GM19025 (cell line): ENCODE measurements at regions not wholly inside any gene's neighbourhood (a gene's known extent, or its start where the extent isn't known, plus 50 kb on each side); places are given as distances from the start of the nearest gene placed in this dataset.

Experiments used
- ATAC-seq: cut with Tn5 transposase; IDR thresholded peaks from one replicate; pipeline ENCODE4 v1.9.1; 2021; ENCODE audit warnings: mild to moderate bottlenecking, low read depth, moderate library complexity; ENCODE audit not compliant: unreplicated experiment

DNA sequence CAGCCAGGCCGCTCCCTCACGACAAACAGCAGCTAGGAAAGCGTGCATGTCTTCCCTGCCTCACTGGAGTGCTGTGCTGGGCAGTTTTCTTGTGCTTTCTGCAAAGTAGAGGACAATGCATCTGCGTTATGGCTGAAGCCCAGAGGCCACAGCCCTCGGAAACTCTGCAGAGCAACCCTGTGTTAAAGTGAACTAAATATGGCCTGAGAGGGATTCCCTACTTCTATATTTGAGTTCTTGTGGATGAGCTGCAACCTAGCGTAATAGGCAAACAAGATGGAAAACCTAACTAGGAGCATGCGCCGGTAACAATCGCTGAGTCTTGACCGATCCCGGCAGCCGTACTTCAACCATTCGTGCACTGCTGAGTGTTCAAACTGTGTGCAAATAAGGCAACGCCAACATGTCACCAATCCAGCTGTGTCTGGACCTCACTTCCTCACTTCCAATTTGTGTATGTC lies 471.9 kb upstream of the HS6ST1 start:
- ATAC-seq: no peak

DNA sequence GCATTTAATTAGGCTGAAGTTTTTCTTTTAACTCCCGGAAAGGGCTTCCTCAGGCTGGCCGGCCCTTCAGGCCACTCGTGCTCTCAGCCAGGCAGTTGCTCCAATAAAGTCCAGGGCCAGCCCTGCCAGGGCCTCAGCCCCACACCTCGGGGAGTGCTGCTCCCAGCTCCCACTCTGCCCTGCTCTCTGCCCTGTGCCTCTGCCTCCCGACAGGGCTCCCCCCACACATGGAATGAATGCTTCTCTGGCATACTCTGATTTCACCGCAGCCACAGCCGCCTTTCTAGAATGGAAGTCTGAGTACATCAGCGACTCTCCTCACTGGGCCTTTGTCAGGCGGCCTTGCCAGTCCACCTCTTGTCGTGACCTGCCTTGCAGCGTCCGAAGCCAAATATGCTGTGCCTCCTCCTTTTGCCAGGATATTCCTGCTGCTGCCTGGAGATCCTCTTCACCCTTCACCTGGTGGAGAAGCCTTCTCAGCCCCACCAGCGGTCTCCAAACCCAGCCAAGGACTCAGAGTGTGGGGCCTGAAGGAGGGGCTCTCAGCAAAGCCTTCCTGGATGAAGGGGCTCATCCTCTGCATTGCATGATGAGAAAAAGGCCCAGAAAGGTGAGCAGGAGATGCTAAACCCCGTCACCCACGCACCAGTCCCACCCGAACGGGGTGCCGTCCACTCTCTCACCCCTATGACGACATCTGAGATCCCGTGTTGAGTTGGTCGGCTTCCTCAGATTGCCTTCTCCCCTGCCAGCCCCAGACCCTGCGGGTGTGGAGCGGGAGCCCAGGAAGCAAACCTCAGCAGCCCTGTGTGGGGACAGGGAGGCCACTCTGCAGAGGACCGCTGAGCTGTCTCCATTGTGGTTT lies 472.7 kb upstream of the HS6ST1 start:
- ATAC-seq: no peak

DNA sequence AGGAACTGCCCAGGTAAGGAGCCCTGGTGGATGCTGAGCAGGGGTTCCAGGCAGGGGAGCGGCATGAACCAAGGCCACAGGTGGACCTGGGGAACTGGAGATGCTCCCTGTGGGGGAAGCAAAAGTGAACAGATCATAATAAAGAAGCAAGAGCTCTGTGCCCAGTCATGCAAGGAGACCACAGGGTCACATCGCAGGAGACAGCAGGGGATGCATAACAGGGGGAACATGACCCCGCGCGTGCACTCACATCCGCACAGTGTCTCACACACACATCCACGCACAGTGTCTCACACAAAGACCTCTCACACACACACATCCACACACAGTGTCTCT lies 473.3 kb upstream of the HS6ST1 start:
- ATAC-seq: no peak

DNA sequence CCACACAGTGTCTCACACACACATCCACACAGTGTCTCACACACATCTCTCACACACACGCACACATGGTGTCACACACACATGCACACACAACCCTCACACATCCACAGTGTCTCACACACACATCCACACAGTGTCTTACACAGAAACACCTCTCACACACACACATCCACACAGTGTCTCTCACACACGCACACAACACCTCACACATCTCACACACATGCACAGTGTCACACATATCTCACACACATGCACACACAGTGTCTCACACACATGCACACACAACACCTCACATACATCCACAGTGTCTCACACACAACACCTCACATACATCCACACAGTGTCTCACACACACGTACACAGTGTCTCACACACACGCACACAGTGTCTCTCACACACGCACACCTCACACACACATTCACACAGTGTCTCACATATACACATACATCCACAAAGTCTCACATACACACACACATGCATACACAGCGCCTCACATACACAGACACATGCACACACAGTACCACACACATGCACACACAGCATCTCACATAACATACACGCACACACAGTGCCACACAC lies 473.9 kb upstream of the HS6ST1 start:
- no peak for ATAC-seq

DNA sequence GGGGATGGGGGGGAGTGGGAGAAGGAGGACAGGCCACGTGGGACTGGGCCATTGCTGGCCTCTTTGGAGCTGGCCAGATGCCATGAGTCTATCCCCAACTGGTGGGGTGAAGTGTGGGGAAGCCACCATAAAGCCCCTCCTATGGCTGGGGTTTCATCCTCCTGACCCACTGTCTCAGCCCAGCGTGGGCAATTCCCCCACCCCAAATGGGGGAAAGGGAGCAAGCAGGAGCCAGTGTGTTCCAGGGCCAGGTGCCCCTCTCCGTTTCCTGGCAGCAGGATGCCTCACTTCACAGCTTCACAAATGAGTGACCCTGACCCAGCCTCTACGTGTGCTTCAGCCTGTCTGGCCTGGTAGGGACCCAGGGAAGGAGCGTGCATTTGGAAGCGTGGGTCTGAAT lies 474.7 kb upstream of the HS6ST1 start:
- no peak for ATAC-seq

DNA sequence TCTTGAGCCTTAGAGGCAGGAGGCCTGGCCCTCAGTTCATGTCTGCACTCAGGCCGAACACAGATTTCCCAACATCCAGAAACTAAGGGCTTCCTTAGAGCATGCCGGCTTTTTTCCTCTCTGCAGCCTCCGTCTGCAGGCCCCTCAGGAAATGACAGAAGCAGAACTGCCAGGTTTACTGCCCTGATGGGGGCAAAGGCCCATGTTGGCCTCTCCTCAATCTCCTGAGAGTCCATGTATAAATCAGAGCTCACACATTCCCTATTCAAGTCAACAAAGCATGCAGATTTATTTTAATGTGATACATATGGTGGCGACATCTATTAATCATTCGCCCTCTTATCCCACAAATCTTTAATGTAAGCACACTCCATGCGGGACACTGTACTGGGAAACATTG lies 475.6 kb upstream of the HS6ST1 start:
- ATAC-seq: no peak

DNA sequence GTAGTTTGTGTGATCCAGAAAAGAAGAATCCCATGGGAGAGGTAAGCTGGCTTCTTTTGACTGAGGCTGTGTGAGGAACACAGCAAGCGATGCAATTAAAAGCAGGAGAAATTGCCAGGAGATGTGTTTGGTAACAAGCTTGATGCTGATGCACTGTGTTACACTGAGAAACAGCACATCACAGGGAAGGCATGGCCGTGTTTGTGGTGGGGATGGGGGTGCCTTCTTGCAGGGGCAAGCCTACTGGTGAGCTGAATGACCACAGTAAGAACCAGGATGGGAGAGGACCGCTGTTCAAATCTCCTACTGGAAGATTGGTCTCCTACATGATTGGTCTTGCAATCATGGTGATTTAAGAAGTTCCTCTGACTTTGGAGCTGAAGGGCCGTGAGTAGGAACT lies 477.7 kb upstream of the HS6ST1 start:
- ATAC-seq: no peak

DNA sequence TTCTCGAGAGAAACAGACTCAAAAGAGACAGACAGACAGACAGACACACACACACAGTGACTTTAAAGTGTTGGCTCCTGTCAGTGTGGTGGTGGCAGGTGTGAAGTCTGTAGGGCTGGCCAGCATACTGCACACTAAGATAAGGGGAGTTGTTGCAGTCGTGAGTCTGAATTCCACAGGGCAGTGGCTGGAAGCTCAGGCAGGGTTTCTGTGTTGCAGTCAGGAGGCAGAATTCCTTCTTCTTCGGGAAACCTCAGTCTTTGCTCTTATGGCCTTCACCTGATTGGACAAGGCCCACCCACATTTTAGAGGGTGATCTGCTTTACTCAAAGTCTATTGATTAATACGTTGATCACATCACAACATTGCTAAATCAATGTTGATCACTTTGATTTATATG lies 478.4 kb upstream of the HS6ST1 start:
- ATAC-seq: no peak

DNA sequence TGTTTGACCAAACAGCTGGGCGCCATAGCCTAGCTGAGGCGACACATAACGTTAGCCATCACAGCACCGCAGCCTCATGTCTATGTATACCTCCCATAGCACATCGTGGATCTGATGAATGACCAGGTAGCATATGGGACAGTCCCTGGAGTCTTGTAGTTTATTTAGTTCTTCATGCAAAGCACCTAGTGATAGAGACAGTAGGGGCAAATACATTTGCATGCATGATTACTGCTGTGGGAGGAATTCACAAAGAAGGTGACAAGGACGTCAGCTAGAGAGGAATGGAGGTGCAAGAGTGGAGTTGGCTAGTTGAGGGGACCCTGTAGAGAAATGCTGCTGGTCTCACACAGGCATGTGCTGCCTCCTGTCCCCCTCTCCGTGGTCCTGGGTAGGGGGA lies 478.9 kb upstream of the HS6ST1 start:
- peak; percentile 13 for ATAC-seq

DNA sequence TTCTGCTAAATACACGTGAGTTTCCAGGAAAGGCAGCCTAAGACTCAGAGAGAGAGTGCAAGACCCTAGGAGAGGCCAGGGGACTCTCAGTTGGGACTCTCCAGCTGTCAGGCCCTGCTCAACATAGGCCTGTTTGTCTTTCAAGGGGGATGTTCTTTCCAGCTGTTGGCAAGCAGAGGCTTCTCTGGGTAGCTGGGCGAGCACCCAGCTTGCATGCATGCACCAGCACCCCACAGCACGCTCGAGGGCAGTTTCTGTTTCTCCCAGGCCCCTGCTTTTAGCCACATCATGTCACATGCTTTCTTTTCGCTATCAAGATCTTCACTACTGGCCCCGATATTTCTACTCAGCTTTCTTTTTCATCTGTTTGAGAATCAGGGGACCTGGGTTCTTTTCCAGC lies 479.3 kb upstream of the HS6ST1 start:
- peak; percentile 89 for ATAC-seq

DNA sequence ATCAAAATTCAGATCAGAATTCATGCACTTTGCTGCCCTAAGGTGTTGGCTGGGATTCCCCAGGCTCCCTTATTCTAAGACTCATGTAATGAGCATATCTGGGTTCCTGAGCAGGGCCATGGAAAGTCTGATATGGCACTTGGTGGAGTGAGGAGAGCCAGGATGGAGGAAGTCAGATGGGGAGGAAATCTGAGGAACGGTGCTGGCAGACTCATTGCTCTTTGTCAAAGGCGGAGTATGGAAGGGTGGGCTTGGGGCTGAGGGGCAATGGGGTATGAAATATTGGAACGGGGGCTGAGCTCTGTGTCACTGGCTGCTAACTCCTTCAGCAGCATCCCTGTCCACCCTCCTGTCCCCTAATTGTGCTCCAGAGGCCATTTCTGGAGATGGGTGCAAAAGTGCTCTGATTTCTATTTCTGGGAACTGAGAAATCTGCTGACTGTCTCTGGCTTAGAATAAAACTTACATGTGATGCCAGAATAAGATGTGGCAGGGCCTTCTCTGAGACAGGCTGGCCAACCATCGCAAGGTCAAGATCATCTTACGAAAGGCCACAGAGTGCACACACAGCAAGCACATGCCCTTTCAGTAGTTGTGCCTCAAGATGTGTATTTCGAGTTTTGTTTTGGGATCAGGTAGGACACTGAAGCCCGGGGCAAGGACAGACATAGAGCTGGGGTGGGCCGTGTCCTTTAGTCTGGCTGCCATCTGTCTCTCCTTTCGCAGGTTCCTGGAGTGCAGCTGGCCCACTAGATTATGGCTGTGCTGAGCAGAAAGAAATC lies 480.0 kb upstream of the HS6ST1 start:
- no peak for ATAC-seq

DNA sequence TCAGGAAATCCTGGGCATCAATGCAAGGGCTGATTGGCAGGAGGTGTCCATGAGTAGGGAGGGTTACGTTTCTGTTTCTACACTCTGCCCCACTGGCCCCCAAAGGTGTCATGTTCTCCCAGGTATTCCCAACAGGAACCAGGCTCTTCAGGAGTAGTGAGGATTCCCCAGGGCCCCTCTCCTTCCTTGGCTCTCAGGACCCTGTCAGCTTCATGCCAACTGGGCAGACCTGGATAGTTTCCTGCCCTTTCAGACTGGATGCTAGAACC lies 480.6 kb upstream of the HS6ST1 start:
- no peak for ATAC-seq

DNA sequence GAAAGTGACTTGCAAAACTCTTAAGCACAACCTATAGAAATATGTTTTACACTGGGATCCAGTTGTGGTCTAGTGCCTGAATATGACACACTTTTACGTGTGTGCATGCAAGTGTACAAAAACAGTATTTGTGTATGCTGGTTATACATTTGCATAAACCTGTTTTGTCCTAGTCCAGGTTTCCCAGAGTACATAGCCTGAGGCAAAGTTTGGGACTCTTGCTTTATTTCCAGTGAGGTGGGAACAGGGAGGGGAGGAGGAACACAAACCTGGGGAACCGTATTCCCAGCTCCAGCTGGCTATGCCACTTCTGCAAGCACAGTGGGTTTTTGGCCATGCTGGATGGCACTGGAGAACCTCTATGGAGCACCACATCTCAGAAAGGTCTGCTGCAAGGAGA lies 481.1 kb upstream of the HS6ST1 start:
- ATAC-seq: no peak

DNA sequence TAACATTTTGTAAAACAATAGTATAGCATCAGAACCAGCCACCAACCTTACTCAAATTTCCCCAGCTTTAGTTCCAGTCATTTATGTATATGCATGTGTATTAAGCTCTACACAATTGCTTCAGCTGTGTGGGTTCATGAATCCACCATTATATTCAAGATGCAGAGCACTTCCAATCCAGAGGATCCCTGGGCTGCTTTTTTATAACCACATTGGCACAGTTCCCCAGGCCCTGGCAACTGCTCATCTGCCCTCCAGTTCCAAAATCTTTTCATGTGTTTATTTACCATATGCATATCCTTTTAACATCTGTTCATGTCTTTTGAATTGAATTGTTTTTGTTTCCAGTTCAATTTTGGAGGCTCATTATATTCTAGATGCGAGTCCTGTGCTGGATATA lies 482.9 kb upstream of the HS6ST1 start:
- no peak for ATAC-seq

DNA sequence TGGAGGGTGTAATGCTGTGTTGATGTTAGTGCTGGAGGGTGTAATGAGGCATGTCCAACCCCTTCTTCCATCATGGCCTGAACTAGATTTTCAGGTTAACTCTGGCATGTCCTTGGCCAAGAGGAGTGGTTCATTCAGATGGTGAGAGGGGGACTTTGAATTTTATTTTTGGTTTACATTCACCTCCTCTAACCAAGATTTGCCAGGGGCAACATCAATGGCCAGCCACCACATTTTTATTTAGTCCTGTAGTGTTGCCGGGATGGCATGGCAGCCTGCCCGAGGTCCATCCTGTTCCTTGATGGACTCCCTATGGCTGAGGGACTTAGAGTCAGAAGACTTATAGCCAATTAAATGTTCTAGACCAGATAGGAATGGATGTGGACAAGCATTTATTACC lies 484.6 kb upstream of the HS6ST1 start:
- ATAC-seq: no peak

DNA sequence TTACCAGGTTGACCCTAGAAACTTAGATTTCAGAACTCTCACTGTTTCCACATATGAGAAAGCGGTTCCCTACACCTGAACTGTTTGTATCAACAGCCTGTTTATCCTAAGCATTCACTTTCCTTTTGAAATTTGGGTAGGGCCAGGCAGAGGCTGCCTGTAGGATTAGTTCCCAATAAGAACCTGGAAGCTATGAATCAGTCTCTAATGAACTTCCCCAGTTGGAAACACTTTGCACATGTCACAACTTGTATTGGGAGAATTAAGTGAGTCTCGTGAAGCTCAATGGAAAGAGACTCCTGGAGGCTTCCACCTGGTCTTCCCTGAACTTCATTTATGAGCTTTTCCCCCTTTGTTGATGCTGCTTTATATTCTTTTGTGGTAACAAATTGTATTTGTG lies 486.6 kb upstream of the HS6ST1 start:
- no peak for ATAC-seq

DNA sequence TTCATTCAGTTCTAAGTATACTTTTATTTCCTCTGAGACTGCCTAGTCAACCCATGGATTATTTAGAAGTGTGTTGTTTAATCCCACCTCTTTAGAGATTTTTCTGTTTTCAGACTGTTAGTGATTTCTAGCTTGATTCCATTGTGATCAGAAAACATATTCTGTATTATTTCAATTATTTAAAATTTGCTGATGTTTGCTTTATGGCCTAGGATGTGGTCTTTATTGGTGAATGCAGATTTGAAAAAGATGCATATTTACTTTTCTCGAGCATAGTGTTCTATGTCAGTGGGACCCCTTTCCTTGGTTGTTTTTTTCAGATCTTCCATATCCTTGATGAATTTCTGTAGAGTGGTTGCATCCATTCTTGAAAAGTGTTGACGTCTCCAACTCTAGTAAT lies 487.2 kb upstream of the HS6ST1 start:
- ATAC-seq: no peak

DNA sequence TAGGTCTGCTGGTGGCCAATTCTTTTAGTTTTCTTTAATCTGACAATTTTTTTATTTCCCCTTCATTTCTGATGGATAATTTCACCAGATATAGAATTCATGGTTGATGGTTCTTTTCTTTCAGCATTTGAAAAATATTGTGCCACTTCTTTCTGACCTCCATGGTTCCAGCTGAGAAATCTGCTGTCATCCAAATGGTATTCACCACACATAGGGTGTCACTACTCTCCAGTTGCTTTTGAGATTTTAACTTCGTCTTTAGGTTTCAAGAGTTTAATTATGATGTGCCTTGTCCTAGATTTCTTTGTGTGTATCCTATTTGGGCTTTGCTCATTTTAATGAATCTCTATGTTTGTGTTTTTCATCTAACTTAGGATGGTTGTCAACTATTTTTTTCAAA lies 488.6 kb upstream of the HS6ST1 start:
- no peak for ATAC-seq

DNA sequence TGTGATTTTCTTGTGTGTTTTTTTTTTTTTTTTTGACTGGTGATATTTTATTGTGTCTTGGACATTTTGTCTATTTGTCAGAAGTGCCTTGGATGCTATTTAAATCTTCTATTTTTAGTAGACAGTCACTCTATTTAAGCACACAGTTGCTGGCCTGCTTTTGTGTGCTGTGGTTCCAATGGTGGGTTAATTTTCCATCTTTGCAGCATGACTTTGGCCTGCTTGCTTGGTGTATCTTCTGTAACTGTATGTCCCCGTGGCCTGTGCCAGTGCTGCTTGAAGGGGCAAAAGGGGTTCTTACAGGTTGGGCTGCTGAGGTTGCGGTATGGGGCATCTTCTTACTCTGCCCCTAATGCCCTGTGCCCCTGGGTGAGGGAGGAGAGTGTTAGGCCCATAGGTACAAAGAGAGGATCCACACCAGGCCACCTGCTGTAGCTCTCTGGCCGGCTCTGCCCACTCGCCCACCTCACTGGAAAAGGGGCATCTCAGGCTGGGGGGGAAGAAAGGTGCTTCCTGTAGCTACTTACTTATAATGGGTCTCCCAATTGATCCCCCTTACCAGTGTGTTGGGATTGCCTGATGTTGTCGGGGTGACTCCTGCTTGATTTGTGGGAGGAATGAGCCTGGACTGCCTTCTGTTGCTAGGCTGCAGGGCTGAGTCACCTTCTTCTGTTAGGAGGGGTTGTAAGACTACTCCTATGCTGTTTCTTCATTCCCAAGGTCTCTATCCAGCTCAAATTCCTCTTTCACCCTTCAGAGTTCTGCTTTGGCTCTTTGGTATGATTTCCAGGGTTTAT lies 490.0 kb upstream of the HS6ST1 start:
- no peak for ATAC-seq

DNA sequence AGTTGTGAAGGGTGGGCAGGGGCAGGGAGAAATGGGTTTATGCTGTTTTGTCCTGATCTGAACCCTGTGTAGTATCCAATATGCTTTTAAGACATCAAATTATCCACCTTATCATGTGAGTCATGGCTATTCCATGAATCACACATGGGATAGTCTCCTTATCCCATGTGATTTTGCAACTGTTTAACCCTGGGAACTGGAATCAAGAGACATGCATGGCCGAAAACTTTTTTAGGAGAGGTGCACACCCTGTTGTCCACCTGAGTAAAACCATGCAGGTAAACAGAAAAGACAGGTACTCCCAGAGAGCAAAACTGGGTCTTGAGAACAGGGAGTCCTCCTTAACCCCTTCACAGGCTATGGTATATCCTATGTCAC lies 490.6 kb upstream of the HS6ST1 start:
- ATAC-seq: no peak

DNA sequence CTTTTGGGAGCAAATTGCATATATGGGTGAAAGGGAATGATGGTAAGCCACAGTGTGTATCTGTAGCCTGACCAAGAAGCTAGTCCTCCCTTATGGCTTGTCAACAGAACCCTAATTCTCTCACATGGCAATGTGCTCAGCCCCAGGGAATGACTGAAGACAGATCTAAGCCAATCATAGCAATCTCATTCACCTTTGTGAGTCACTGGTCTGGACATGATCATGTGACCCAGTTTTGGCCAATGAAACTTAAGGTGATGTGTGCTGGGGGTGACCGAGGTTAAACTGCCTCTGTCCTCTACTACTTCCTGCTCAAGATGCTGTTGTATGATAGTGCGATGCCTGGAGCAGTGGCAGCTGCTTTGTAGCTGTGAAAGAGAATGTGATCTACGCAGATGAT lies 491.2 kb upstream of the HS6ST1 start:
- ATAC-seq: no peak
